H1 (cell line): ENCODE measurements at regions not wholly inside any gene's neighbourhood (a gene's known extent, or its start where the extent isn't known, plus 50 kb on each side); places are given as distances from the start of the nearest gene placed in this dataset.

Experiments
- CTCF ChIA-PET: fragments of 300-600 bp; sonication (Branson Sonifier 250); formaldehyde crosslinking; loops from one replicate; lab custom pipeline; 2021; ENCODE audit not compliant: partially characterized antibody; lab: Charles Lee
- POLR2A ChIA-PET: fragments of 300-600 bp; sonication (Branson Sonifier 250); formaldehyde crosslinking; loops from one replicate; lab custom pipeline; 2021; ENCODE audit warnings: inconsistent platforms; ENCODE audit not compliant: partially characterized antibody; lab: Charles Lee
- DNase-seq, 2 experiments: peaks; one replicate each; pipeline versions ENCODE4 v3.0.0 to v3.0.0-alpha.2; 2010 to 2022; ENCODE audit warnings: low spot score in 2 of 2, low read depth in 1 of 2, mixed read lengths in 1 of 2
- FAIRE-seq: peaks from 2 replicates; lab custom pipeline; 2011; peaks lifted over from hg19 to GRCh38; lab: Jason Lieb, UNC
- H2AFZ ChIP-seq: 2 replicates; pipeline ENCODE4 v1.8.1; 2012; ENCODE audit warnings: low read length, inconsistent platforms
- H2AK5ac ChIP-seq: 2 replicates; pipeline ENCODE4 v1.6.1; 2013; ENCODE audit warnings: low read depth, low read length
- H2BK120ac ChIP-seq: replicated peaks from 2 replicates; pipeline ENCODE3; 2013; ENCODE audit warnings: low read depth, low read length, inconsistent platforms
- H2BK12ac ChIP-seq: 2 replicates; pipeline ENCODE4 v1.6.1; 2013; ENCODE audit warnings: low read depth, low read length
- H2BK15ac ChIP-seq: 2 replicates; pipeline ENCODE4 v1.6.1; 2013; ENCODE audit warnings: low read length
- H2BK20ac ChIP-seq: 2 replicates; pipeline ENCODE4 v1.6.1; 2013; ENCODE audit warnings: low read length
- H2BK5ac ChIP-seq: 2 replicates; pipeline ENCODE4 v1.6.1; 2013; ENCODE audit warnings: low read depth, low read length
- H3K14ac ChIP-seq: 2 replicates; pipeline ENCODE4 v1.6.1; 2013; ENCODE audit warnings: inconsistent platforms; ENCODE audit not compliant: insufficient read length
- H3K18ac ChIP-seq: 2 replicates; pipeline ENCODE4 v1.6.1; 2013; ENCODE audit warnings: low read length; ENCODE audit errors: extremely low read depth
- H3K23ac ChIP-seq: 2 replicates; pipeline ENCODE4 v1.6.1; 2013; ENCODE audit warnings: inconsistent platforms; ENCODE audit not compliant: insufficient read length
- H3K23me2 ChIP-seq: 2 replicates; pipeline ENCODE4 v1.6.1; 2013; ENCODE audit warnings: low read depth, low read length
- H3K27ac ChIP-seq: 2 replicates; pipeline ENCODE4 v1.6.1; 2011; ENCODE audit warnings: low read depth, low read length, inconsistent platforms
- H3K27me3 ChIP-seq, 4 experiments: replicated peaks in 1 of 4; 1 replicate in 1 of 4; 2 replicates in 3 of 4; pipeline versions ENCODE4 v1.6.1 to v1.8.1; 2011 to 2013; ENCODE audit warnings: low read length in 3 of 4, mild to moderate bottlenecking in 3 of 4, inconsistent platforms in 2 of 4, mixed read lengths in 2 of 4, moderate library complexity in 1 of 4; ENCODE audit not compliant: control insufficient read depth in 3 of 4, insufficient read depth in 3 of 4; ENCODE audit errors: extremely low read depth in 1 of 4
- H3K36me3 ChIP-seq, 4 experiments: 2 replicates each; pipeline versions ENCODE4 v1.6.1 to v1.8.1; 2011 to 2013; ENCODE audit warnings: mild to moderate bottlenecking in 4 of 4, low read length in 3 of 4, moderate library complexity in 2 of 4, control low read depth in 1 of 4, inconsistent platforms in 1 of 4; ENCODE audit not compliant: insufficient read depth in 4 of 4, control insufficient read depth in 2 of 4
- H3K4ac ChIP-seq: replicated peaks from 2 replicates; pipeline ENCODE3; 2013; ENCODE audit warnings: low read length, low read depth, mixed read lengths, inconsistent platforms; ENCODE audit not compliant: insufficient read length
- H3K4me1 ChIP-seq, 4 experiments: replicated peaks in 1 of 4; 1 replicate in 1 of 4; 2 replicates in 3 of 4; pipeline versions ENCODE4 v1.6.1 to v1.8.1; 2011 to 2013; ENCODE audit warnings: low read length in 3 of 4, inconsistent platforms in 2 of 4, mixed read lengths in 1 of 4; ENCODE audit not compliant: insufficient read depth in 4 of 4, control insufficient read depth in 3 of 4
- H3K4me2 ChIP-seq, 2 experiments: 2 replicates each; pipeline versions ENCODE4 v1.6.1 to v1.8.1; 2011 to 2013; ENCODE audit warnings: low read depth in 2 of 2, low read length in 2 of 2, control low read depth in 1 of 2, inconsistent platforms in 1 of 2, mild to moderate bottlenecking in 1 of 2; ENCODE audit not compliant: insufficient read depth in 1 of 2
- H3K4me3 ChIP-seq, 4 experiments: fragments of 200-600, 300-600 bp in 1 of 4; sonication (generic), shearing (Covaris generic), sonication (Bioruptor Twin) in 1 of 4; 2 replicates each; pipeline versions ENCODE4 v1.5.1 to v1.8.1; 2011 to 2016; ENCODE audit warnings: low read length in 4 of 4, low read depth in 3 of 4, control low read depth in 2 of 4, inconsistent platforms in 2 of 4, mild to moderate bottlenecking in 2 of 4, mixed read lengths in 1 of 4, moderate library complexity in 1 of 4; ENCODE audit not compliant: insufficient read depth in 2 of 4; ENCODE audit errors: extremely low read depth in 1 of 4
- H3K56ac ChIP-seq: replicated peaks from 2 replicates; pipeline ENCODE3; 2013; ENCODE audit warnings: low read depth, mild to moderate bottlenecking, mixed read lengths, low read length, inconsistent platforms; ENCODE audit not compliant: insufficient read length
- H3K79me1 ChIP-seq: 2 replicates; pipeline ENCODE4 v1.6.1; 2013; ENCODE audit warnings: low read depth, low read length, control low read depth
- H3K79me2 ChIP-seq, 2 experiments: 2 replicates each; pipeline versions ENCODE4 v1.6.1 to v1.8.1; 2012 to 2013; ENCODE audit warnings: low read length in 2 of 2, mild to moderate bottlenecking in 2 of 2, inconsistent platforms in 1 of 2; ENCODE audit not compliant: insufficient read depth in 2 of 2, control insufficient read depth in 1 of 2
- H3K9ac ChIP-seq, 4 experiments: replicated peaks in 1 of 4; 1 replicate in 1 of 4; 2 replicates in 3 of 4; pipeline versions ENCODE4 v1.6.1 to v1.8.1; 2011 to 2013; ENCODE audit warnings: low read depth in 3 of 4, low read length in 3 of 4, control low read depth in 2 of 4, mild to moderate bottlenecking in 2 of 4, moderate library complexity in 2 of 4, inconsistent platforms in 1 of 4; ENCODE audit errors: extremely low read depth in 1 of 4
- H3K9me3 ChIP-seq, 2 experiments: 2 replicates each; pipeline versions ENCODE4 v1.6.1 to v1.8.1; 2012 to 2013; ENCODE audit warnings: mild to moderate bottlenecking in 2 of 2, moderate library complexity in 2 of 2, control low read depth in 1 of 2, inconsistent platforms in 1 of 2, low read depth in 1 of 2, low read length in 1 of 2, mixed read lengths in 1 of 2; ENCODE audit not compliant: insufficient read depth in 2 of 2
- H4K20me1 ChIP-seq, 2 experiments: replicated peaks in 1 of 2; 2 replicates each; pipeline versions ENCODE3 to v1.8.1; 2011 to 2013; ENCODE audit warnings: inconsistent platforms in 2 of 2, low read length in 2 of 2, mild to moderate bottlenecking in 1 of 2; ENCODE audit not compliant: insufficient read depth in 2 of 2, control insufficient read depth in 1 of 2
- H4K5ac ChIP-seq: 2 replicates; pipeline ENCODE4 v1.6.1; 2013; ENCODE audit warnings: low read length, low read depth, mixed read lengths, inconsistent platforms; ENCODE audit not compliant: insufficient read length
- H4K8ac ChIP-seq: 2 replicates; pipeline ENCODE4 v1.8.0; 2013; ENCODE audit warnings: mild to moderate bottlenecking, moderate library complexity, low read length, inconsistent platforms; ENCODE audit not compliant: insufficient read depth; ENCODE audit errors: extremely low read depth
- H4K91ac ChIP-seq: replicated peaks from 2 replicates; pipeline ENCODE3; 2013; ENCODE audit warnings: low read length, mixed read lengths, inconsistent platforms; ENCODE audit not compliant: insufficient read length
- ASH2L ChIP-seq: fragments of 200-600, 300-600 bp; sonication (generic); IDR thresholded peaks from one replicate; pipeline ENCODE4 v1.7.1; 2017; ENCODE audit warnings: low read length
- BRCA1 ChIP-seq: IDR thresholded peaks from 2 replicates; pipeline ENCODE4 v1.6.1; 2012; ENCODE audit warnings: low read depth, low read length, improper control_type of control experiment
- CREB1 ChIP-seq: IDR thresholded peaks from 2 replicates; pipeline ENCODE4 v1.6.1; 2012; ENCODE audit warnings: inconsistent platforms
- CTBP2 ChIP-seq: IDR thresholded peaks from 2 replicates; pipeline ENCODE4 v1.7.0; 2011; ENCODE audit warnings: borderline replicate concordance, mild to moderate bottlenecking, moderate library complexity, mixed read lengths, low read length; ENCODE audit not compliant: insufficient read depth, insufficient read length
- CTCF ChIP-seq, 3 experiments: IDR thresholded peaks; 1 replicate in 2 of 3; 2 replicates in 1 of 3; pipeline versions ENCODE4 v1.5.1 to v1.6.1; 2011; ENCODE audit warnings: low read length in 3 of 3, mild to moderate bottlenecking in 3 of 3, inconsistent platforms in 2 of 3, low read depth in 1 of 3, moderate library complexity in 1 of 3; ENCODE audit not compliant: insufficient read depth in 1 of 3; ENCODE audit errors: control extremely low read depth in 1 of 3
- E2F6 ChIP-seq: IDR thresholded peaks from 2 replicates; pipeline ENCODE4 v1.6.1; 2012; ENCODE audit warnings: inconsistent platforms
- EZH2 ChIP-seq: fragments of 200-600 bp; sonication (generic); IDR thresholded peaks from 2 replicates; pipeline ENCODE4 v1.7.1; 2012; ENCODE audit warnings: low read depth, mild to moderate bottlenecking, moderate library complexity, low read length, inconsistent platforms; ENCODE audit not compliant: severe bottlenecking
- NRF1 ChIP-seq: IDR thresholded peaks from 2 replicates; pipeline ENCODE4 v1.6.1; 2011; ENCODE audit warnings: mild to moderate bottlenecking, low read depth, low read length, improper control_type of control experiment
- PHF8 ChIP-seq: fragments of 200-600 bp; sonication (generic); conservative IDR thresholded peaks from 2 replicates; pipeline ENCODE4 v1.7.1; 2012; ENCODE audit warnings: low read depth, mild to moderate bottlenecking, inconsistent platforms, low read length, moderate library complexity
- RAD21 ChIP-seq, 2 experiments: IDR thresholded peaks in 1 of 2; conservative IDR thresholded peaks in 1 of 2; 2 replicates each; pipeline ENCODE4 v1.6.1; 2011; ENCODE audit warnings: low read depth in 2 of 2, low read length in 2 of 2, improper control_type of control experiment in 1 of 2, inconsistent platforms in 1 of 2, mild to moderate bottlenecking in 1 of 2, moderate library complexity in 1 of 2
- TCF12 ChIP-seq: IDR thresholded peaks from 2 replicates; pipeline ENCODE4 v1.6.1; 2011; ENCODE audit warnings: low read depth, mild to moderate bottlenecking, low read length
- WGBS, 2 experiments: shearing (Covaris generic) in 1 of 2; methylation state at CpG; one replicate each; pipeline versions ENCODE4 v1.1.6 to v1.1.7; 2013 to 2015; ENCODE audit warnings: low lambda C conversion rate in 2 of 2, mixed read lengths in 2 of 2, inconsistent platforms in 1 of 2, low coverage in 1 of 2, missing lambda C conversion rate in 1 of 2; ENCODE audit not compliant: insufficient replicate concordance in 2 of 2, insufficient coverage in 1 of 2, insufficient read length in 1 of 2; ENCODE audit errors: extremely low coverage in 1 of 2, missing lambda C conversion rate in 1 of 2; 5-methylcytosine and 5-hydroxymethylcytosine counted together

GRCh38 chrX:28099166-28099565 is 117.9 kb upstream of the DCAF8L1 start:
- ChIA-PET POLR2A (no interaction called here), CTCF (no interaction called here)
- Histone ChIP-seq H2BK120ac (no peak overlapping the region), H3K79me1 (no peaks in the 10 kb centered on the region), H3K56ac (no peak overlapping the region), H2AK5ac (no peak overlapping the region), H3K27ac (no peak overlapping the region), H2BK20ac (no peak overlapping the region), H3K9ac (no peak overlapping the region), H3K18ac (no peak overlapping the region), H4K5ac (no peak overlapping the region), H3K23ac (no peak overlapping the region), H3K79me2 (no peaks in the 10 kb centered on the region), H2BK12ac (no peak overlapping the region), H4K8ac (no peak overlapping the region), H2BK5ac (no peak overlapping the region), H4K91ac (no peak overlapping the region), H3K9me3 (no peaks in the 10 kb centered on the region), H3K27me3 (no peaks in the 10 kb centered on the region), H3K4ac (no peak overlapping the region), H3K36me3 (no peaks in the 10 kb centered on the region), H4K20me1 (no peaks in the 10 kb centered on the region), H2BK15ac (no peak overlapping the region), H3K4me1 (no peaks in the 10 kb centered on the region), H3K4me2 (no peak overlapping the region), H3K14ac (no peak overlapping the region), H2AFZ (no peak overlapping the region), H3K23me2 (no peaks in the 10 kb centered on the region), H3K4me3 (no peak overlapping the region)
- 94% methylated on average over 3 of the region's 3 CpGs; no CpG with 5 or more reads in 1 of the 2 experiments for WGBS, 2 experiments
- FAIRE-seq (no peak), DNase-seq (no peak)
- TF ChIP-seq ASH2L (no peak), RAD21 (IDR thresholded peaks at IDR 0.05 in 1 of 2, conservative IDR thresholded peaks at IDR 0.05 in 1 of 2; ENCODE audit: low read depth in 2 of 2, low read length in 2 of 2) (no peak), CTCF (IDR thresholded peaks at IDR 0.05; ENCODE audit: control extremely low read depth in 1 of 3, insufficient read depth in 1 of 3, low read depth in 1 of 3, low read length in 3 of 3) (no peak), E2F6 (no peak), NRF1 (no peak), PHF8 (no peak), CREB1 (no peak), EZH2 (no peak), BRCA1 (no peak), TCF12 (no peak), CTBP2 (no peak)
